Urothelium cell line (cell line): ENCODE measurements at regions not wholly inside any gene's neighbourhood (a gene's known extent, or its start where the extent isn't known, plus 50 kb on each side); places are given as distances from the start of the nearest gene placed in this dataset.

Experiments used
- DNase-seq: peaks from one replicate; pipeline ENCODE4 v3.0.0; 2011; ENCODE audit warnings: low spot score, mixed read lengths
- FAIRE-seq: peaks from 2 replicates; lab custom pipeline; 2011; peaks lifted over from hg19 to GRCh38; lab: Jason Lieb, UNC

DNA sequence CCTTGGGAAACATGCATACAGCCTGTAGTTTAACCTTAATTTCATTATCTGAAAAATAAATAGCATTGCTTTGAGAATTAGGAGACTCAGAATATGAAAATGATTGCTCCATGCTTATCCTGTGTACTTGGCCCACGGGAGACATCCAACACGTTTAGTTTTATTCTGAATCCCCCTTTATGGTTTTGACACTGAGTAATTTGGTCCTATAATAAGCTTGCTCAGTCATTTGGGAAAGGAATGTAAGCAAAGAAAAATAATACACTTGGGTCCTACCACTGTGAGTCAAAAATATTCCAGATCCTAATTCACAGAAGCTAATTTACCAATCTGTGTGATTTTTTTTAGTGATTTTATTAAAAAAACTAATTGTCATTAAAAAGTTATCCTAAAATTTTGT lies 557.3 kb downstream of the USP25 start:
- FAIRE-seq: no peak
- DNase-seq: no peak

DNA sequence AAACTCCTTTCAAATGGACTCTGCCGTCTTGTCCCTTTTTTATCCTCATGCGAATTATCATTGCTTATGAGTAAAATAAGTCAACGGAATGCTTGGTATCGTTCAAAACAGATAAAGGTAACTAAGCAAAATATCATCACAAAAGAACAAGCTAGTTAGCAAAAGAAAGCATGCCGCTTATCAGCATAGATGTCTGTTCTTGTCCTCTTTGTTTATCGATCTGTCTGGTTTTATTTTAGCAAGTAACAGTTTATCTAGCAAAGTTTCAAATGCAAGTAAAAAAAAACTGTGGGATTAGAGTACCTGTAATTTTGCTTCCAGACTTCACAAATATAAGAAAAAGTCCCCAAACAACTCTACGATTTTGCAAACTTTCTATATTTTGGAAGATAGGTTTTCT lies 561.5 kb downstream of the USP25 start:
- no peak for DNase-seq

GRCh38 chr21:16294128-16294527 lies 564.3 kb downstream of the USP25 start:
- FAIRE-seq: no peak
- DNase-seq: no peak

More for the DNA sequence above, 561.5 kb downstream of the USP25 start:
- no peak for FAIRE-seq

DNA sequence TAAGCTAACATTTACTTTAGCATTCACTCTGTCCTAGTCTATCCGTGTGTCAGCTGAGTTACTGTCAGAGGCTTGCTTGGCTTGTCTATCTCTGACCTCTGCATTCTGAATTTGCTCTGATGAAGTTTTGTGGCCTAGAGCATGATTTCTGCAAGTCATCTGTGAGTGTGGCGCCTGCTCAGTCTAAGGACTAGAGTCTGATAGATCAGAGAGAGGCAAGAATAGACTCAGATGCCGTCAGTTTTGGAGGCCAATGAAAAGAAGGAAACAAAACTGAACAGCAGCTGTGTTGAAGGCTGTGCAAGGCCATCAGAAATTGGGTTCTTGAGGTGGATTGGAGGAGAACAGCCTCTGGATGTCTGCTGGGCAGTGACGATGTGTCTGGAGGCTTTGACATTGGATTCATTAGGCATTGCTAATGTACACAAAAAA lies 573.1 kb downstream of the USP25 start:
- no peak for FAIRE-seq
- DNase-seq: no peak

DNA sequence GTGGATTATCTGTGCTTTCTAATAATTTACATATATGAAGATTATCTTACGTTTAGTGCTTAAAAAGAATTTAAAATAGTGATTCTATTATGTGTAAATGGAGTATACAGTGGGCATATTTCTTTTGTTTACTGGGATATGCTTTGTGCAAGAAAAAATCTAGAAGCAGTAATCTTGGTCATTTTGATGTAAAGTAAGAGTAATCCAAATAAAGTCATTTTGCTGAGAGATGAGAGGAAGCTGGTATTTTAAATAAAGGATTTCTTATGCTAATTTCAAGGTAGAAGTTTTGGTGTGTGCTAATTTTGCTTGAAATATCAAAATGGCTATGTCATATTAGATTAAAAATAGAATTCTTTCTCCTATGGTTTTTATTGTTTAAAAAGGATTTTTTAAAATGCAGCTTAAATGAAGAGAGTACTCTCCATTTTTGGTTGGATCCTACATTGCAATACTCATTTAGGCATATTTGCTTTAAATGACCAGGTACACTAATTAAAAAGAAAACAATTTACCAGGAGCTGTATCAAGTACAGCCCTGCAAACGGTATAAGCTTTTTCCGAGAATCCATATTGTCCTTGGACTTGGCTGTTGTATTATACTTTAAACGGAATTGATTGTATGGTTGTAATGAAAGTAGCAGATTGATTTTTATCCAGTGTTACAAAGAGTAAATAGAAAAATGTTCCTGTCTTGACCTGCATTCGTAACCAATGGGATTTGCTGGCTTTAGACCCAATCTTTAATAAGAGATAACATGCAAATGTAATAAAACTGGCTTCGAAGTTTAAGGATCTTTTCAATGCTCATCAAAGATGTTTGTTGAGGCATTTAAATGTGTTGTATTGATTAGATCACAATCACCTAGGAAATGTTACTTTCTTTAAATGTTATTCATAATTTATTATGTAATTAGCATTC lies 574.7 kb downstream of the USP25 start:
- DNase-seq (no peak), FAIRE-seq (no peak)

- no peak for DNase-seq
- no peak for FAIRE-seq
Measured at GRCh38 chr21:16305686-16306085, 575.9 kb downstream of the USP25 start.

- DNase-seq: no peak
- no peak for FAIRE-seq
Measured at GRCh38 chr21:16307256-16307655, 577.5 kb downstream of the USP25 start.

DNA sequence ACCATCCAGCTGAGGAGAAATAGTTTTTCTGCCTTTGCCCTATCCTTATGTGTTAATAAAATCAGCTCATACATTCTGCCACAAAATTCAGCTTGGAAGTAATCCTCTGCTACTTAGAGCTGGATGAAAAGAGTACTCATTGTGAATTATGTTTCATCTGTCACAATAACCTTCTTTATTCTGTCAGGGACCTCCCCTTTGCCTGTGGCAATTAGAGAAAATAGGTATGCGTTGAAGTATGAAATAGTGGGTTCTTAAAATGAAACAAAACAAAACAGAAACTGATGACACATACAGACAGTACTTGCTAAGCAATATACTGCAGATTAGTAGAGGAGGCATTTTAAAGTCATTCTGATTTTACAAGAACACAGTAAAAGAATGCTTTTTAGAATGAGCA lies 578.5 kb downstream of the USP25 start:
- DNase-seq (no peak), FAIRE-seq (no peak)

DNA sequence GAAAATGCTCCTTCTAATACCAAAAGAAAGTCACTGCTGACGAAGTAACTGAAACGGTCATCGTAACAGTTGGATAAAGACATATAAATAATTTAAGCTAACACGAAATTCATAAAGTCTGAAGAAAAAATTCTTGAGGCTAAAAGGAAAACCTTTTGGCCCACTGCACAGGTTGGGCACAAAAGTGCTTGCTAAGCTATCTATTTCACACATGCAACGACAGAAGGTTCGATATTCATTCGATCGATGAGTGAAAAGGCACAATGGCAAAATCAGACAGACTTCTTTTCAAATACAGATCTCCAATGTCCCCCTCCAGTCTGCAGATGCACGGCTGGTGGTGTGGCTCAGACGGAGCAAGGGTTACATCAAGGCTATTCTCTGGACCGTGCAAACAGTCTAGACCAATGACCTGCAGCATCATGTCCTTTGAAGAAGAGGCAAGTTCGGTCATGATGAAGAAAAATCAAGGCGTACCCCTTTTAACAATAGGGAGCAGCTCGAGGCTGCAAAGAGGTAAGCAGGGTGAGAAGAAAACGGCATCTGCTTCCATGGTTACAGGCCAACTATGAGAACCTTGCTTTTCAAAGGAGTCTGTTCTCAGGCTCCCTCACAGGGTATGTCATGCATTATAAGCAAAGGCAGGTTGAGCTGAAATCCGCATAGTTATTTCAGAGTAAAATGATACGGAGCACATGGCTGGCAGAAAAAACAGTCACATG lies 579.6 kb downstream of the USP25 start:
- DNase-seq (no peak), FAIRE-seq (no peak)

- FAIRE-seq (no peak), DNase-seq (no peak)
Measured at GRCh38 chr21:16310176-16310575, 580.4 kb downstream of the USP25 start.

DNA sequence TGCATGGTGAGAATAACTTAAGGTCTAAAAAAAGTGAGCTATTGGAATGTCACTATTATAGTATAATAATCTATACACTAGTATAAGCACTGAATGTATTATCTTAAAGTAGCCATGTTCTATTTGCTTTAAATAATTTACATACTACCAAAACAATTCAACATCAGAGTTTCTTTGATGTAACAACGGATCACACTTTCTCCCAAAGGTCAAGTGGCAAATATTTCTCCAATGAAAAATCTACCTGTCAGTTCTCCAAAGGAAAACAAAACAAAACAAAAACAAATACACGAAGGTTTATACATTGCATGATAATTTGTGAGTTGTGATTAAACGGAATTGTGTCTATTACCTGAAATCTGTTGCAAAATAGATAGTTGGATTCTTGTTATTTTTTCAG lies 581.4 kb downstream of the USP25 start:
- no peak for FAIRE-seq
- no peak for DNase-seq

DNA sequence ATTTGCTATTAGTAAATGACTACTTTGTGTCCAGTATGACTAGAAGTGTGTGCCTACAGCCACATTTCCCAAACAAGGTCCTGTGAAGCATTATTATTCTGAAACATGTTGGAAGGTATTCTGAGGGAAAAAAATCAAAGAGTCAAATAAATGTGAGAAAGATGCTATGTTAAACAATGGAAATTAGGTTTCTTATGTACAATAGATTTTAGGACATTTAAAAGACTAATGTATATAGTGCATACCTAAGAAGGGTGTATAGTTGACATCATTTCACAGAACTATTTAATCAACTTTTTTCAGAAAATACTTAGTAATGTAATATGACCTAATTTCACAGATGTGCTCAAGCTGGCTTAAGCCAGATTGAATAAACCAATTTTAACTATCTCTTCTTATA lies 582.5 kb downstream of the USP25 start:
- FAIRE-seq: no peak

GRCh38 chr21:16315223-16315622 lies 585.4 kb downstream of the USP25 start:
- no peak for FAIRE-seq
- no peak for DNase-seq

More for the DNA sequence above, 582.5 kb downstream of the USP25 start:
- DNase-seq: no peak

DNA sequence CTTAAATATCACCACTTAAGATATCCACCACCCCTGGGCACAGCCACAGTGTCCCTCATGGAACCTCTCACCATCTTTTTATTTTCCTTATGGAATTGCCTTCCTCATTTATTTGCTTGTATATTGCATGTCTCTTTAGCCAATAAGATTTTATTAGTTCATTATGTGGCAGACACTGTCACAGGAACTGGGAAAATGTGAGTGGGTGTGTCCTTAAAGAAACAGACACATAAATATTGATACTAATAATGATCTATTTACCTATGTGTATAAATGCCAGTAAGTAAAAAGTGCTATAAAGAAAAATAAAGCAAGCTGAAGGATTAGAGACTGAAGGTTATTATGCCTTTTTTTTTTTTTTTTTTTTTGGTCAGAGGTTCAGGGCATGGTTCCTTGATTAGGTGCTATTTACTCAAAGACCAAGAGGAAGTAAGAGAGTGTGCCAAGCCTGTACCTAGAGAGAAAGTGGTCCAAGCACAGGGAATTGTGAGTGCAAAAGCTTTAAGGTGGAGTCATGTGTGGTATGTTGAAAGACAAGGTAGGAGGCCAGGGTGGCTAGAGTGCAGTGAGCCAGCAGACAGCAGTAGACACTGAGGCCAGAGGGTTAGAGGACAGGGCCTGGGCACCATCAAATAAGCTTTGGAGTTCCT lies 589.0 kb downstream of the USP25 start:
- FAIRE-seq: no peak
- no peak for DNase-seq

- no peak for FAIRE-seq
- no peak for DNase-seq
Measured at GRCh38 chr21:16320110-16320509, 590.3 kb downstream of the USP25 start.

DNA sequence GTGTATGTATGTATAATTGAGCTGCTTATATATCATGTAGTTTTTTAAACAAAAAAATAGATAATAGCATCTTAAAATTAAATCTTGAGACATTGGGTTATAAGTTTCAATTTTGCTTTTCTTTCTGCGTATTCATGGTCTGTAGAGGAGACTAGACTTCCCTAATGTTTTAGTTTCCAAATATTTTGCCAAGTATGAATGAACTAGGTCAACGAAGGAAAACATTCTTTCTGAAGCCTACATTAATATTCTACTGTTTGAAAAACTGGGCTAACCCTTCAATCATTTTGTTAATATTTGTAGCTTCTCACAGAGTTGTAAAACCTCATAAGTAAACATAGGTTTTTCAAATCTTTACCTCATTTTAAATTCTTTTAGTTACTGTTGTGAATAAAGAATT lies 592.7 kb downstream of the USP25 start:
- FAIRE-seq: no peak

DNA sequence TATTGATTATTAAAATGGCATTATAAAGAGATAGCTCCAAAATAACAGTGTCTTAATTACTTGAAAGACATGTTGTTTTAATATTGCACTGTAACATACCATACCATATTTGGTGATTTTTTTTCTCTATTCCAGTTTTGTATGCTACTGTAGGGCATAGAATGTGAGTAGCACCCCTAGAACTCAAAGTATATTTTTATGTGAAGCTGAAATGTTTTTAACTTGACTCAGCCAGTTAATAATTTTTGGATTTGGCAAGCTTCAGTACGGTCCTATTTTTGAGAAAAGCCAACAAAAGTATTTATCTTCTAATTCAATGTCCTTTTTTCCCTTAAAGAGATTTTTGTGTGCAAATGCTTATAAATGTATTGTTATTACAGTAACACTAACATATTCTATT lies 593.8 kb downstream of the USP25 start:
- no peak for DNase-seq
- no peak for FAIRE-seq

More for the DNA sequence above, 592.7 kb downstream of the USP25 start:
- DNase-seq: no peak

GRCh38 chr21:16324630-16325029 lies 594.8 kb downstream of the USP25 start:
- FAIRE-seq (no peak), DNase-seq (no peak)

DNA sequence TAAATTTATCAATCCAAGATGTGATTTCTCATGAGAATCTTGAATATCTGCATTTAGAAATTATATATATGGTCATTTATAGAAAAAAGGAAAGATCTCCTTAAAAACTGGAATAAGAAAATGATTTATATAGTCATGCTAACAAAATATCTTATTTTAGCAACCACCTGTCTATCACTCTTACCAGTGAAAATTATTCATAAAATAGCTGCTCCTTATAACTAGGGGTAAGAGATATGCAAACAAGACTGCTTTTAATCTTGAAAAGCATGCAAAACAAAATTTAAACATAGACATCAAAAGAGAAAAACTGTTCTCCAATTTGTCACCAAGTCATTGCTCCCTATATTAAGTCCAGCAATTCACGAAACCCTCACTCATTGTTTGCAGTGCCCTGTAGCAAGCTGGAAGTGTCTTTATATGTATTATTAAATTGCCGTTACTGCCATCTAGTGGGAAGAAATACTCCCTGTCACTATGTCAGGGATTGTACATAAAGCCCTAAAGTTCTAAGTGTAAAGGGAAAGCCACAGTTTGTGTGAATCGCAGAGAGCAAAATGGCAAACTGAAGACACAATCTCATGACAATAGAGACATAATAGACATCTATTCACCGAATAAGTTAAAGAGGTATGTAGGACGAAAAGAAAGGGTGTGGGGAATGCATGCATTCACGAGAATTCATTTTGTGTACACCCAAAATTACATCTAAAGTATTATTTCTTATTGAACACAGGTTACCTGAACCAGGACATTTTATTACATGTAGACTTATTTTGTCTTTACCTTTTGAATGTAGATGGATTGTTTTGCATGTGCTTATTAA lies 600.5 kb downstream of the USP25 start:
- FAIRE-seq: no peak
- peak; percentile 34 for DNase-seq

DNA sequence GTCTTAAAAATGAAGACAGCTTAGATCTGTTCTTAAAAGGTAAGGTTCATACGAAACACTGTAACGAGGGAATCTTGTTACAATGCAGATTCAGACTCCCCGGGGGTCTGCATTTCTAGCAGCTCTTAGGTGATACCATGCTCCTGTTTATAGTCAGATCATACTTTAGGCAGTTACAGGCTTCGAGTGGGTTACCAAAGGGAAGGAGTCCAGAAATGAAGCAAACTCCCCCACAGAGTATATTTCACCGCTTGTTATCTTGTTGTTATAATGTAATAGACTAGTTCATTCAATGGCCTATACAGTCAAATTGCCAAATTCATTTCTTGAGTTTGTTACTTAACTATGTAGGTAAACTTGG lies 601.1 kb downstream of the USP25 start:
- DNase-seq: no peak
- FAIRE-seq: no peak

GRCh38 chr21:16337266-16337665 lies 607.5 kb downstream of the USP25 start:
- no peak for DNase-seq
- FAIRE-seq: no peak
